HepG2 (cell line): ENCODE measurements at regions not wholly inside any gene's neighbourhood (a gene's known extent, or its start where the extent isn't known, plus 50 kb on each side); places are given as distances from the start of the nearest gene placed in this dataset.
"Not testable (repeated sequence)": the region's sequence is repeated elsewhere in the genome, so short reads cannot be mapped to it uniquely, and the experiment has no call there.

ENCODE experiments used
- ATAC-seq: fragments of 200-7000 bp; cut with Tn5 transposase; 3 replicates; pipeline ENCODE4 v1.9.1; 2020; ENCODE audit warnings: mild to moderate bottlenecking, moderate library complexity
- BruUV-seq: library from RNA; stranded (reverse); fragments of 400-500 nt; replicated peaks from 2 replicates; lab custom pipeline; 2021; lab: Mats Ljungman, UMichigan
- CTCF ChIA-PET: fragments of 300-600 bp; formaldehyde crosslinking; extraction: SDS; loops from one replicate; lab custom pipeline; 2021; ENCODE audit warnings: low total read pairs, inconsistent platforms, low intra/inter-chr PET ratio; lab: Yijun Ruan, JAX
- POLR2A ChIA-PET: fragments of 350-600 bp; sonication (Branson Sonifier 250); formaldehyde crosslinking; loops from one replicate; lab custom pipeline; 2020; ENCODE audit warnings: antibody characterized with exemption, inconsistent platforms; lab: Yijun Ruan, JAX
- DNase-seq: peaks from one replicate; pipeline ENCODE4 v3.0.0-alpha.2; 2015; ENCODE audit warnings: low spot score
- FAIRE-seq: peaks from 3 replicates; lab custom pipeline; 2011; peaks lifted over from hg19 to GRCh38; lab: Jason Lieb, UNC
- H2AFZ ChIP-seq: one replicate; pipeline ENCODE4 v1.6.1; 2011; ENCODE audit warnings: low read length, inconsistent platforms
- H3K27ac ChIP-seq: fragments of 300-600 bp; 3 replicates; pipeline ENCODE4 v1.8.0; 2011; ENCODE audit warnings: mixed run types, mild to moderate bottlenecking, mixed read lengths, low read length, inconsistent platforms; ENCODE audit not compliant: insufficient read depth; ENCODE audit errors: extremely low read length
- H3K27me3 ChIP-seq, 2 experiments: fragments of 200-600 bp in 1 of 2; 2 replicates in 1 of 2; 3 replicates in 1 of 2; pipeline versions ENCODE4 v1.6.0 to v1.8.0; 2011; ENCODE audit warnings: low read length in 2 of 2, mild to moderate bottlenecking in 2 of 2, moderate library complexity in 2 of 2, inconsistent platforms in 1 of 2; ENCODE audit not compliant: insufficient read depth in 2 of 2, control insufficient read depth in 1 of 2
- H3K36me3 ChIP-seq, 2 experiments: fragments of 200-600 bp in 1 of 2; replicated peaks in 1 of 2; 2 replicates in 1 of 2; 3 replicates in 1 of 2; pipeline versions ENCODE4 v1.5.1 to v1.8.0; 2011; ENCODE audit warnings: low read length in 2 of 2, inconsistent platforms in 1 of 2; ENCODE audit not compliant: insufficient read depth in 2 of 2, control insufficient read depth in 1 of 2
- H3K4me1 ChIP-seq: 2 replicates; pipeline ENCODE4 v1.5.1; 2012; ENCODE audit warnings: low read length, inconsistent platforms; ENCODE audit not compliant: insufficient read depth
- H3K4me2 ChIP-seq: 2 replicates; pipeline ENCODE4 v1.6.0; 2011; ENCODE audit warnings: low read depth, low read length, inconsistent platforms
- H3K4me3 ChIP-seq, 3 experiments: fragments of 200-600 bp in 1 of 3; sonication (generic), shearing (Covaris generic) in 1 of 3; replicated peaks in 1 of 3; 2 replicates each; pipeline ENCODE4 v1.5.1; 2011 to 2016; ENCODE audit warnings: low read length in 3 of 3, inconsistent platforms in 2 of 3, low read depth in 2 of 3, mild to moderate bottlenecking in 2 of 3, control low read depth in 1 of 3, mixed read lengths in 1 of 3; ENCODE audit not compliant: insufficient read depth in 1 of 3
- H3K79me2 ChIP-seq: one replicate; pipeline ENCODE4 v1.6.1; 2011; ENCODE audit warnings: low read length, inconsistent platforms; ENCODE audit not compliant: insufficient read depth
- H3K9ac ChIP-seq: 2 replicates; pipeline ENCODE4 v1.6.0; 2011; ENCODE audit warnings: mild to moderate bottlenecking, low read depth, low read length, inconsistent platforms; ENCODE audit not compliant: insufficient read depth
- H3K9me3 ChIP-seq: 2 replicates; pipeline ENCODE4 v1.5.1; 2012; ENCODE audit warnings: mild to moderate bottlenecking, low read length
- H4K20me1 ChIP-seq: 2 replicates; pipeline ENCODE4 v1.6.0; 2011; ENCODE audit warnings: inconsistent platforms, mild to moderate bottlenecking, low read length, moderate library complexity; ENCODE audit not compliant: insufficient read depth
- SCMH1 ChIP-seq: sonication (generic); formaldehyde crosslinking; IDR thresholded peaks from 2 replicates; pipeline ENCODE4 v1.9.0; 2021; ENCODE audit warnings: missing genetic modification reagents, mild to moderate bottlenecking, borderline replicate concordance
- TAF15 ChIP-seq: fragments of 200-400 bp; formaldehyde crosslinking; IDR thresholded peaks from one replicate; pipeline ENCODE4 v1.6.1; 2018; ENCODE audit warnings: mild to moderate bottlenecking, low read depth, low read length; ENCODE audit not compliant: poor library complexity, severe bottlenecking
- ZBTB3 ChIP-seq: sonication (generic); formaldehyde crosslinking; IDR thresholded peaks from 2 replicates; pipeline ENCODE4 v1.4.0; 2020; ENCODE audit warnings: low read depth, mild to moderate bottlenecking, moderate library complexity, missing genetic modification reagents, borderline replicate concordance
- ZFP41 ChIP-seq: sonication (generic); formaldehyde crosslinking; IDR thresholded peaks from 2 replicates; pipeline ENCODE4 v1.4.0; 2020; ENCODE audit warnings: mild to moderate bottlenecking, missing genetic modification reagents, borderline replicate concordance
- ZNF607 ChIP-seq: sonication (generic); formaldehyde crosslinking; IDR thresholded peaks from 2 replicates; pipeline ENCODE4 v1.5.1; 2020; ENCODE audit warnings: missing genetic modification reagents, mild to moderate bottlenecking, borderline replicate concordance
- ZNF776 ChIP-seq: sonication (generic); formaldehyde crosslinking; IDR thresholded peaks from 2 replicates; pipeline ENCODE4 v1.4.0; 2020; ENCODE audit warnings: mild to moderate bottlenecking, missing genetic modification reagents
- WGBS: methylation state at CpG from one replicate; pipeline ENCODE4 v1.1.6; 2017; ENCODE audit warnings: low lambda C conversion rate; 5-methylcytosine and 5-hydroxymethylcytosine counted together
- in situ Hi-C: cut with HindIII; loops from 2 replicates; pipeline ENCODE4 v1.10.0; 2017; ENCODE audit warnings: low pct_unique_long_range_greater_than_20kb; ENCODE audit not compliant: extremely low pct_ligation_motif_present
- intact Hi-C: fragments of 100-400 bp; cut with micrococcal nuclease; formaldehyde crosslinking; loops from one replicate; pipeline ENCODE4 v1.10.0; 2022; ENCODE audit not compliant: unreplicated experiment

DNA sequence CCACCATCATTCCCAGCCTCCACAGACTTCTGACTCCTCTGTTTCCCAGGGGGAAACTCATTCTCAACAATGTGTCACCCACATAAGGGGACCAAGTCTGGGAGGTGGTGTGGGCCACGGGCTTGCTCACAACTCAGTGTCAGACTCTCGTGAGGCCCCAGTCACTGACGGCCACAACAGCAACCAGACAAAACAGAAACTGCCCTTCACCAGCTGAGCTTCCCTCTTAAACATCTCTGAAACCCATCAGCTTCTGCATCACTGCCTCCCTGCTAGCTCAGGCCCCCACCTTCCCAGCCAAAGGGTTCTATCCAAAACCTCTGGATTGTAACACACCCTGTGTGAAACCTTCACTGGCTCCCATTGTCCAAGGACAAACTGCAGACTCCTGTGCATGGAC is 273.4 kb downstream of the CDK5RAP2 start (continued):
- TF ChIP-seq SCMH1 (CRISPR knock-in tag), result no peak
- no peak for TF ChIP-seq ZNF776 (CRISPR knock-in tag)
- no peak for TF ChIP-seq ZNF607 (CRISPR knock-in tag)
- no peak for TF ChIP-seq ZFP41 (CRISPR knock-in tag)
- no peak for TF ChIP-seq ZBTB3 (CRISPR knock-in tag)

DNA sequence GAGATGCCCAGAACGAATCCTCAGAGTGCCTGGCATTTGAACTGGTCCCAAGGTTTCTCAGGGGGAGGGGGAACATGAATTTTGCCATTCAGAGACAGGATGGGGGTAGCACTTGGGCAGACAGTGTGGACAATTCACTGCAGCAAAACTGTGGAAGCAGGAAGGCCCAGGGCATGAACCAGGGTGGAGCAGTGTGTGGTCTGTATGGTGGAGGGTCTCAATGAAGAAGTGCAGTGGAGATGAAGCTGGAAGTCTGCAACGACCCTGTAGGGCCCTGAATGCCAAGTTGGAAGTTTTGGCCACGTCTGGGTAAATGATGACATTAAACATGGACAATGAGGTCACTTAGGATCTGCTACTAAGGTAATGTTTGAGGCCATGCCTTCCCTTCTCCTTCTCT is 273.9 kb downstream of the CDK5RAP2 start:
- BruUV-seq, result no TSS peak
- 0% methylated on average over 2 of the region's 3 CpGs for WGBS
- in situ Hi-C loops, result no loop called here
- CTCF ChIA-PET, result no interaction called here
- Histone ChIP-seq H3K79me2 (no peaks in the 10 kb centered on the region), H3K9me3 (no peaks in the 10 kb centered on the region), H4K20me1 (no peaks in the 10 kb centered on the region), H3K4me3 (no peak overlapping the region), H3K36me3 (no peaks in the 10 kb centered on the region), H2AFZ (no peak overlapping the region), H3K27me3 (no peaks in the 10 kb centered on the region), H3K9ac (no peak overlapping the region), H3K4me2 (no peak overlapping the region), H3K4me1 (no peaks in the 10 kb centered on the region), H3K27ac (no peak overlapping the region)
- POLR2A ChIA-PET, result no interaction called here
- intact Hi-C loops, result no loop called here
- ATAC-seq, result no peak
- no peak for TF ChIP-seq TAF15
- no peak for FAIRE-seq
- no peak for DNase-seq

DNA sequence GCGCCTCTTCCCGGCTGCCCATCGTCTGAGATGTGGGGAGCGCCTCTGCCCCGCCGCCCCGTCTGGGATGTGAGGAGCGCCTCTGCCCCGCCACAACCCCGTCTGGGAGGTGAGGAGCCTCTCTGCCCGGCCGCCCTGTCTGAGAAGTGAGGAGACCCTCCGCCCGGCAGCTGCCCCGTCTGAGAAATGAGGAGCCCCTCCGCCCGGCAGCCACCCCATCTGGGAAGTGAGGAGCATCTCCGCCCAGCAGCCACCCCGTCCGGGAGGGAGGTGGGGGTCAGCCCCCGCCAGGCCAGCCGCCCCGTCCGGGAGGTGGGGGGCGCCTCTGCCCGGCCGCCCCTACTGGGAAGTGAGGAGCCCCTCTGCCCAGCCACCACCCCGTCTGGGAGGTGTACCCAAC is 275.1 kb downstream of the CDK5RAP2 start:
- in situ Hi-C loops, H3K9me3 ChIP-seq, H2AFZ ChIP-seq, H3K79me2 ChIP-seq, H3K9ac ChIP-seq, H4K20me1 ChIP-seq, H3K4me3 ChIP-seq, H3K4me1 ChIP-seq, H3K4me2 ChIP-seq, POLR2A ChIA-PET, CTCF ChIA-PET, H3K27ac ChIP-seq, ATAC-seq, intact Hi-C loops, DNase-seq, H3K36me3 ChIP-seq, BruUV-seq, H3K27me3 ChIP-seq, FAIRE-seq: not testable (repeated sequence)
- WGBS, result 86% methylated on average over 7 of the region's 28 CpGs
